ENCODE measurements at regions not wholly inside any gene's neighbourhood (a gene's known extent, or its start where the extent isn't known, plus 50 kb on each side); places are given as distances from the start of the nearest gene placed in this dataset.

GRCh38 chr5:135182675-135183074, 148.6 kb upstream of the PITX1 start:
- TF ChIP-seq POLR2A (IDR thresholded peaks at IDR 0.05) (no peak), EP300 (IDR thresholded peaks at IDR 0.05) (no peak), POLR2AphosphoS5 (IDR thresholded peaks at IDR 0.05) (no peak), CTCF (IDR thresholded peaks at IDR 0.05) (no peak)
- Histone ChIP-seq H3K27ac (no peak overlapping the region), H3K9me3 (no peaks in the 10 kb centered on the region), H3K27me3 (no peaks in the 10 kb centered on the region), H3K4me3 (no peak overlapping the region), H3K4me1 (no peaks in the 10 kb centered on the region), H3K36me3 (no peaks in the 10 kb centered on the region)
- WGBS, 2 donors: 85 to 90% methylated on average over 5 of the region's 5 CpGs
- intact Hi-C loops (cut with DNase I): no loop called here
- DNase-seq: no peak

DNA sequence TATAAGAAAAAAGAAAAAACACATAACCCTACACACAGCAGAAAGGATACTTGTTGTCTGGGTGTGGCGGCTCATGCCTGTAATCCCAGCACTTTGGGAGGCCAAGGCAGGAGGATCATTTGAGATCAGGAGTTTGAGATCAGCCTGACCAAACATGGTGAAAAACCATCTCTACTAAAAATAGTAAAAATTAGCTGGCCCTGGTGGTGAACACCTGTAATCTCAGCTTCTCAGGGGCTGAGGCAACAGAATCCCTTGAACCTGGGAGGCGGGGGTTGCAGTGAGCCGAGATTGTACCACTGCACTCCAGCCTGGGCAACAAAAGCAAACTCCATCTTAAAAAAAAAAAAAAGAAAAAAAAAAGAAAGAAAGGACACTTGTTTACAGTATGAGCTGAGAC, 147.6 kb upstream of the PITX1 start:
- H3K4me1 ChIP-seq: no peaks in the 10 kb centered on the region
- no peak overlapping the region for H3K27ac ChIP-seq
- intact Hi-C loops (cut with DNase I): no loop called here
- H3K9me3 ChIP-seq: no peaks in the 10 kb centered on the region
- H3K4me3 ChIP-seq: no peak overlapping the region
- no peak for TF ChIP-seq POLR2AphosphoS5 (IDR thresholded peaks at IDR 0.05)
- TF ChIP-seq CTCF (IDR thresholded peaks at IDR 0.05): no peak
- no peak for TF ChIP-seq EP300 (IDR thresholded peaks at IDR 0.05)
- no peak for TF ChIP-seq POLR2A (IDR thresholded peaks at IDR 0.05)
- DNase-seq: no peak
- no peaks in the 10 kb centered on the region for H3K27me3 ChIP-seq
- no peaks in the 10 kb centered on the region for H3K36me3 ChIP-seq
- 95 to 97% methylated on average over 3 of the region's 3 CpGs for WGBS, 2 donors

GRCh38 chr5:135179308-135179980, 145.4 kb upstream of the PITX1 start:
- Histone ChIP-seq H3K27me3 (no peaks in the 10 kb centered on the region), H3K36me3 (no peaks in the 10 kb centered on the region), H3K4me3 (no peak overlapping the region), H3K4me1 (no peaks in the 10 kb centered on the region), H3K27ac (no peak overlapping the region), H3K9me3 (no peaks in the 10 kb centered on the region)
- intact Hi-C loops (cut with DNase I): no loop called here
- 71 to 81% methylated on average over 11 of the region's 11 CpGs for WGBS, 2 donors
- DNase-seq: no peak
- TF ChIP-seq POLR2A (IDR thresholded peaks at IDR 0.05): no peak
- no peak for TF ChIP-seq CTCF (IDR thresholded peaks at IDR 0.05)
- TF ChIP-seq EP300 (IDR thresholded peaks at IDR 0.05): no peak
- no peak for TF ChIP-seq POLR2AphosphoS5 (IDR thresholded peaks at IDR 0.05)

DNA sequence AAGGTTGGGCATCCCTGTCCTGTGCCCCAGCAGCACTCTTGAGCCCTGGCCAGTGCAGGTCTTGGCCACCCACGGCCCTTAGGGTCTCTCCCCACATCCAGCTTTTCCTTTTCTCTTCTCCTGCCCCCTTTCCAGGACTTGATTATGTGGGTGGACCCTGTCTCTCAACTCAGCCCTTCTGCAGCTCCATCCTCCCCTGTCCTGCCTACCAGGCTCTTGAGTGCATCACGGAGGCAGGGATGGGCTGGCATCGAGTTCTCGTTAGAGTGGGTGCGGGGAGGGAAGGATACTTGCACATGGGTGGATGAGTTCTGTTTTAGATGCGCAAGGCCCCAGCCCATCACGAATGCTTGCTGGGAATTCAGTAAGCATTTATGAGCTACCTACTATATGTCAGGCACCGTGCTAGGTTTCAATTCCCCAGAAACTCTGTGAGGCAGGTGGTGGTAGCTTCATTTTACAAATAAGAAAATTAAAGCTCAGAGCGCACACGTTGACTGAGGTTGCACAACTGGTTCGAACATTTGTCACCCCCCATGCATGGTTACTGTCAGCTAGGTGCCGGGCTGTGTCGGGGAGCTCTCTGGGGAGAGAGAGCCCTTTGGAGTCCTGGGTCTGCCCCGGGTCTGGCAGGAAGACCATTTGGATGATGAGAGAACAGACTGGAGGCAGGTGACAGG, 144.6 kb upstream of the PITX1 start:
- Histone ChIP-seq H3K4me3 (no peak overlapping the region), H3K27ac (no peak overlapping the region), H3K9me3 (no peaks in the 10 kb centered on the region), H3K4me1 (no peaks in the 10 kb centered on the region), H3K27me3 (no peaks in the 10 kb centered on the region), H3K36me3 (no peaks in the 10 kb centered on the region)
- 73 to 79% methylated on average over 14 of the region's 14 CpGs for WGBS, 2 donors
- no peak for DNase-seq
- intact Hi-C loops (cut with DNase I): no loop called here
- no peak for TF ChIP-seq POLR2AphosphoS5 (IDR thresholded peaks at IDR 0.05)
- TF ChIP-seq EP300 (IDR thresholded peaks at IDR 0.05): no peak
- no peak for TF ChIP-seq CTCF (IDR thresholded peaks at IDR 0.05)
- TF ChIP-seq POLR2A (IDR thresholded peaks at IDR 0.05): no peak
